ENCODE measurements at regions not wholly inside any gene's neighbourhood (a gene's known extent, or its start where the extent isn't known, plus 50 kb on each side); places are given as distances from the start of the nearest gene placed in this dataset.

DNA sequence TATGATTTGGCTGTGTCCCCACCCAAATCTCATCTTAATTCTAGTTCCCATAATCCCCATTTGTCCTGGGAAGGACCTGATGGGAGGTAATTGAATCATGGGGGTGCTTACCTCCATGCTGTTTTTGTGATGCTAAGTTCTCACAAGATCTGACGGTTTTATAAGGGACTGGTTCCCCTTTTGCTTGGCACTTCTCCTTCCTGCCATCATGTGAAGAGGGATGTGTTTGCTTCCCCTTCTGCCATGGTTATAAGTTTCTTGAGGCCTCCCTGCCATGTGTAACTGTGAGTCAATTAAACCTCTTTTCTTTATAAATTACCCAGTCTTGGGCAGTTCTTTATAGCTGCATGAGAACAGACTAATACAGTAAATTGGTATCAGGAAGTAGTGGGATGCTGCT lies 114.1 kb downstream of the ZNF648 start:
- ChIA-PET CTCF (interaction anchor here (0.9 kb wide), 1 partner anchor 12 kb away, joined by 3 read pairs; no protein-coding TSS in a partner anchor), RAD21 (ENCODE audit: low non-redundant PET in 1 of 2, low total read pairs in 2 of 2, uncharacterized antibody in 2 of 2, unreplicated experiment in 2 of 2) (no interaction called here)
- no peak overlapping the region for H3K9ac ChIP-seq (ENCODE audit: low read length)

DNA sequence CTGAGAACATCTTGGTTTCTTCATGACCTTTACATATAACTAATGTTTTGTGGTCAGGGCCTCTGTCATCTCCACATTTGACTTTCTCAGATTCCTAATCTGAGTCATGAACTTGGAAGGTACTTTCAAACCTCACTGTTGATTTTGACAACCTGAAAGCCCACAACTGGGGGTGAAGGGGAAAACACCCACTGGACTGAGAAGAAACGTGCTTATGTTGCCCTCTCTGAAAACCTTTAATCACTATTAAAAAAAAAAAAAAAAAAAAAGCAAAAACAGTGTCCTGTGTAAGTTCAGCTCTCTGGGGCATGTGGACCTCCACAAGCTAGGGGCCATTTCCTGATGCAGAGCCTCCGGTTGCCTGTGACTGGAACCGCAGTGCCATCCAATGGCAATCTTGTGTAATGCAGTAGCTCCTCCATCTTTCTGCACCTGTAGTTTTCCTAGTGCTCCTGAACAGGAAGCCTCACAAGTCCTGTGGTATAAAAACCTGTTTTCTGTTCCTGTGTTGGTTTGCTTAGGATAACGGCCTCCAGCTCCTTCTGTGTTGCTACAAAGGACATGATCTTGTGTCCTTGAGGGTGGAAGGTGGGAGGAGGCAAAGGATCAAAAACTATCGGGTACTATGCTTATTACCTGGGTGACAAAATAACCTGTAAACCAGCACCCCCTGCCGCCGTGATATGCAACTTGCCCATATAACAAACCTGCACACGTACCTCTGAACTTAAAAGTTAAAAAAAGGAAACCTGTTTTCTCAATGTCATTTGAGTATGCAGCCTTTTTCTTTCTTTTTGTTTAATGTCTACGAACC lies 124.5 kb downstream of the ZNF648 start:
- no peak overlapping the region for H3K9ac ChIP-seq (ENCODE audit: low read length)
- peaks cover 12% of the 10 kb centered on the region for H3K27me3 ChIP-seq (ENCODE audit: insufficient read depth, low read length)
- peak overlapping the region; percentile 84 for H2AFZ ChIP-seq (ENCODE audit: low read depth, low read length, poor library complexity, severe bottlenecking)
- H3K79me2 ChIP-seq (ENCODE audit: insufficient read depth, low read length), result no peaks in the 10 kb centered on the region
- no peak overlapping the region; a peak in 1 of 4 replicates for H3K4me3 ChIP-seq (replicated peaks in 1 of 2; ENCODE audit: low read depth in 1 of 2, low read length in 2 of 2)
- ChIA-PET POLR2A (no interaction called here), RAD21 (ENCODE audit: low non-redundant PET in 1 of 2, low total read pairs in 2 of 2, uncharacterized antibody in 2 of 2, unreplicated experiment in 2 of 2) (interaction anchor here (0.6 to 1.6 kb wide), 7 partner anchors 9 to 747 kb away, joined by 3 to 15 read pairs (median 4); no protein-coding TSS in a partner anchor), CTCF (interaction anchor here (0.6 to 2.0 kb wide), 36 partner anchors 10 to 749 kb away, joined by 3 to 58 read pairs (median 3); partner anchors contain the start of gene GLUL)
- no peaks in the 10 kb centered on the region for H4K20me1 ChIP-seq (ENCODE audit: insufficient read depth)
- peak; percentile 77 for DNase-seq (ENCODE audit: low read depth, low spot score)
- peak overlapping the region; percentile 65 for H3K4me2 ChIP-seq (ENCODE audit: low read length)
- H3K9me2 ChIP-seq (ENCODE audit: insufficient read depth), result no peaks in the 10 kb centered on the region
- BruUV-seq (replicated peaks), result no TSS peak
- H3K9me3 ChIP-seq (ENCODE audit: control insufficient read depth in 1 of 2, insufficient read depth in 1 of 2, low read depth in 1 of 2, low read length in 2 of 2), result no peaks in the 10 kb centered on the region
- peaks cover 3% of the 10 kb centered on the region in 2 experiments; a peak in 1 of 4 replicates for H3K4me1 ChIP-seq (ENCODE audit: control insufficient read depth in 1 of 2, insufficient read depth in 2 of 2, low read length in 2 of 2)
- peak; percentile 97 for ATAC-seq
- H3K36me3 ChIP-seq (ENCODE audit: control insufficient read depth in 1 of 2, insufficient read depth in 2 of 2, low read length in 2 of 2), result no peaks in the 10 kb centered on the region
- intact Hi-C loops (cut with micrococcal nuclease), result loop anchor here (1.0 to 10.0 kb wide), 6 partner anchors 92 to 750 kb away; no protein-coding TSS in a partner anchor
- no peak overlapping the region for H3K27ac ChIP-seq (ENCODE audit: low read depth, low read length)
- TF ChIP-seq, protein P1, sequence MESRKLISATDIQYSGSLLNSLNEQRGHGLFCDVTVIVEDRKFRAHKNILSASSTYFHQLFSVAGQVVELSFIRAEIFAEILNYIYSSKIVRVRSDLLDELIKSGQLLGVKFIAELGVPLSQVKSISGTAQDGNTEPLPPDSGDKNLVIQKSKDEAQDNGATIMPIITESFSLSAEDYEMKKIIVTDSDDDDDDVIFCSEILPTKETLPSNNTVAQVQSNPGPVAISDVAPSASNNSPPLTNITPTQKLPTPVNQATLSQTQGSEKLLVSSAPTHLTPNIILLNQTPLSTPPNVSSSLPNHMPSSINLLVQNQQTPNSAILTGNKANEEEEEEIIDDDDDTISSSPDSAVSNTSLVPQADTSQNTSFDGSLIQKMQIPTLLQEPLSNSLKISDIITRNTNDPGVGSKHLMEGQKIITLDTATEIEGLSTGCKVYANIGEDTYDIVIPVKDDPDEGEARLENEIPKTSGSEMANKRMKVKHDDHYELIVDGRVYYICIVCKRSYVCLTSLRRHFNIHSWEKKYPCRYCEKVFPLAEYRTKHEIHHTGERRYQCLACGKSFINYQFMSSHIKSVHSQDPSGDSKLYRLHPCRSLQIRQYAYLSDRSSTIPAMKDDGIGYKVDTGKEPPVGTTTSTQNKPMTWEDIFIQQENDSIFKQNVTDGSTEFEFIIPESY (IDR thresholded peaks at IDR 0.05; ENCODE audit: extremely low read depth, insufficient replicate concordance, low read length), result no peak
- TF ChIP-seq EGR1 (IDR thresholded peaks at IDR 0.05; ENCODE audit: low read depth) (no peak), EZH2 (IDR thresholded peaks at IDR 0.05) (no peak), TCF7L2 (IDR thresholded peaks at IDR 0.05; ENCODE audit: borderline replicate concordance, extremely low read depth, insufficient read depth, insufficient read length) (no peak), CBX3 (IDR thresholded peaks at IDR 0.05; ENCODE audit: low read depth) (no peak), EZH2phosphoT487 (IDR thresholded peaks at IDR 0.05; ENCODE audit: borderline replicate concordance) (no peak), SIN3A (IDR thresholded peaks at IDR 0.05; ENCODE audit: low read depth) (no peak), SP1 (IDR thresholded peaks at IDR 0.05; ENCODE audit: low read depth) (no peak), ZNF274 (IDR thresholded peaks at IDR 0.05; ENCODE audit: low read depth, low read length) (no peak), CEBPB (IDR thresholded peaks at IDR 0.05; ENCODE audit: low read depth) (no peak), RAD21 (IDR thresholded peaks at IDR 0.05; ENCODE audit: low read depth) (peak; percentile 81)
- TF ChIP-seq, protein P2, sequence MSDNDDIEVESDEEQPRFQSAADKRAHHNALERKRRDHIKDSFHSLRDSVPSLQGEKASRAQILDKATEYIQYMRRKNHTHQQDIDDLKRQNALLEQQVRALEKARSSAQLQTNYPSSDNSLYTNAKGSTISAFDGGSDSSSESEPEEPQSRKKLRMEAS (IDR thresholded peaks at IDR 0.05), result no peak

More for the DNA sequence above, 114.1 kb downstream of the ZNF648 start:
- TF ChIP-seq EGR1 (IDR thresholded peaks at IDR 0.05; ENCODE audit: low read depth), result no peak
- no peak for TF ChIP-seq ZFX (IDR thresholded peaks at IDR 0.05)
- TF ChIP-seq RAD21 (IDR thresholded peaks at IDR 0.05; ENCODE audit: low read depth), result no peak
- TF ChIP-seq TCF7L2 (IDR thresholded peaks at IDR 0.05; ENCODE audit: borderline replicate concordance, extremely low read depth, insufficient read depth, insufficient read length), result no peak
- TF ChIP-seq ELF1 (IDR thresholded peaks at IDR 0.05; ENCODE audit: borderline replicate concordance, low read depth), result no peak
- H3K4me1 ChIP-seq (ENCODE audit: control insufficient read depth in 1 of 2, insufficient read depth in 2 of 2, low read length in 2 of 2), result no peaks in the 10 kb centered on the region
- H3K4me2 ChIP-seq (ENCODE audit: low read length), result no peak overlapping the region
- H4K20me1 ChIP-seq (ENCODE audit: insufficient read depth), result no peaks in the 10 kb centered on the region
- intact Hi-C loops (cut with micrococcal nuclease), result no loop called here
- no peak for ATAC-seq
- H2AFZ ChIP-seq (ENCODE audit: low read depth, low read length, poor library complexity, severe bottlenecking), result no peak overlapping the region
- no TSS peak for BruUV-seq (replicated peaks)
- no peak overlapping the region for H3K4me3 ChIP-seq (replicated peaks in 1 of 2; ENCODE audit: low read depth in 1 of 2, low read length in 2 of 2)
- no peaks in the 10 kb centered on the region for H3K9me3 ChIP-seq (ENCODE audit: control insufficient read depth in 1 of 2, insufficient read depth in 1 of 2, low read depth in 1 of 2, low read length in 2 of 2)
- H3K27me3 ChIP-seq (ENCODE audit: insufficient read depth, low read length), result peaks cover 5% of the 10 kb centered on the region; the same call in 1 of the 2 replicates
- no peaks in the 10 kb centered on the region for H3K79me2 ChIP-seq (ENCODE audit: insufficient read depth, low read length)
- no peak for DNase-seq (ENCODE audit: low read depth, low spot score)
- H3K9me2 ChIP-seq (ENCODE audit: insufficient read depth), result no peaks in the 10 kb centered on the region
- no peak overlapping the region for H3K27ac ChIP-seq (ENCODE audit: low read depth, low read length)
- no peaks in the 10 kb centered on the region for H3K36me3 ChIP-seq (ENCODE audit: control insufficient read depth in 1 of 2, insufficient read depth in 2 of 2, low read length in 2 of 2)
- POLR2A ChIA-PET, result no interaction called here
